Cerebellar nuclear complex (tissue), 1 donor: ENCODE measurements at regions not wholly inside any gene's neighbourhood (a gene's known extent, or its start where the extent isn't known, plus 50 kb on each side); places are given as distances from the start of the nearest gene placed in this dataset.

Experiments
- DNase-seq, 2 experiments: peaks; one replicate each; lab custom pipeline; 2025; lab: John Stamatoyannopoulos, UW

GRCh38 chr2:138440759-138441158 is 60.8 kb upstream of the SPOPL start:
- no peak for DNase-seq

- no peak for DNase-seq
These were observed 59.7 kb upstream of the SPOPL start for GRCh38 chr2:138441916-138442315.

- DNase-seq, result no peak
These were observed 57.2 kb upstream of the SPOPL start for GRCh38 chr2:138444411-138444810.

GRCh38 chr2:138445227-138445626 is 56.3 kb upstream of the SPOPL start:
- DNase-seq, result no peak

GRCh38 chr2:138446043-138446442 is 55.5 kb upstream of the SPOPL start:
- no peak for DNase-seq

- DNase-seq, result no peak
These were observed 53.5 kb upstream of the SPOPL start for GRCh38 chr2:138447889-138448570.
